NB4 (cell line): ENCODE measurements at regions not wholly inside any gene's neighbourhood (a gene's known extent, or its start where the extent isn't known, plus 50 kb on each side); places are given as distances from the start of the nearest gene placed in this dataset.

Source experiments
- CTCF ChIP-seq: IDR thresholded peaks from one replicate; pipeline ENCODE4 v1.5.1; 2012; ENCODE audit warnings: low read depth, low read length
- MYC ChIP-seq: IDR thresholded peaks from 2 replicates; pipeline ENCODE4 v1.6.1; 2011; ENCODE audit warnings: low read depth, low read length
- POLR2A ChIP-seq: IDR thresholded peaks from 2 replicates; pipeline ENCODE4 v1.6.1; 2011; ENCODE audit warnings: mild to moderate bottlenecking; ENCODE audit not compliant: insufficient read length; ENCODE audit errors: extremely low read depth

- TF ChIP-seq CTCF, result no peak
- TF ChIP-seq POLR2A, result no peak
- no peak for TF ChIP-seq MYC
Measured at GRCh38 chr5:124040799-124041198, 528.8 kb downstream of the CSNK1G3 start.
